HG02852 (cell line): ENCODE measurements at regions not wholly inside any gene's neighbourhood (a gene's known extent, or its start where the extent isn't known, plus 50 kb on each side); places are given as distances from the start of the nearest gene placed in this dataset.
A peak's percentile ranks its signal among the peaks of the same experiment; 100 is the strongest.
"Not testable (repeated sequence)": the region's sequence is repeated elsewhere in the genome, so short reads cannot be mapped to it uniquely, and the experiment has no call there.

Experiments used
- ATAC-seq: cut with Tn5 transposase; IDR thresholded peaks from one replicate; pipeline ENCODE4 v1.9.1; 2021; ENCODE audit warnings: mild to moderate bottlenecking, moderate library complexity; ENCODE audit not compliant: unreplicated experiment

DNA sequence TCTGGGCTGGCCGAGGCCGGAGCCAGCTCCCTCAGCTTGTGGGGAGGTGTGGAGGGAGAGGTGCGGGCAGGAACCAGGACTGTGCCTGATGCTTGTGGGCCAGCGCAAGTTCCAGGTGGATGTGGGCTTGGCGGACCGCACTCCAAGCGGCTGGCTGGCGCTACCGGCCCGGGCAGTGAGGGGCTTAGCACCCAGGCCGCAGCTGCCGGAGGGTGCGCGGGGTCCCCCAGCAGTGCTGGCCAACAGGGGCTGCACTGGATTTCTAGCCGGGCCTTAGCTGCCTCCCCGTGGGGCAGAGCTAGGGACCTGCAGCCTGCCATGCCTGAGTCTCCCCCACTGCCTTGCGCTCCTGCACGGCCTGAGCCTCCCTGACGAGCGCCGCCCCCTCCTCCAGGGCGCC, 242.8 kb downstream of the CCSER2 start:
- ATAC-seq: no peak

DNA sequence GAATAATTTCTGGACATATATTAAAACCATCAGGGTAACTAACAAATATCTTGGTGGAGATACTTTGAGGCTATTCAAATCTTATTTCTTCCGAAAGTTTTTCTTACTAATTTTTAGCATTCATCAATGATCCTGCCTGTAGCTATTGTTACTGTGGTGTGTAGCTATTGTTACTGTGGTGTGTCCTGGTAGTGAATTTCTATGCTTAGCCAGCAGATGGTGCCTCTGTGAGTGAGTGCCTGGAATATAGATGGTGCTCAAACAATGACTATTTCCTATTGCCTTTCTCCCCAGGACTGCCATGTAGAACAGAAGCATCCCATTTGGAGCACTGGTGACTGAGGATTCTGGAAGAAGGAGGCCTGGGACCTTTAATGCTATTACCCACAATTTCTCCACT, 245.7 kb downstream of the CCSER2 start:
- no peak for ATAC-seq

DNA sequence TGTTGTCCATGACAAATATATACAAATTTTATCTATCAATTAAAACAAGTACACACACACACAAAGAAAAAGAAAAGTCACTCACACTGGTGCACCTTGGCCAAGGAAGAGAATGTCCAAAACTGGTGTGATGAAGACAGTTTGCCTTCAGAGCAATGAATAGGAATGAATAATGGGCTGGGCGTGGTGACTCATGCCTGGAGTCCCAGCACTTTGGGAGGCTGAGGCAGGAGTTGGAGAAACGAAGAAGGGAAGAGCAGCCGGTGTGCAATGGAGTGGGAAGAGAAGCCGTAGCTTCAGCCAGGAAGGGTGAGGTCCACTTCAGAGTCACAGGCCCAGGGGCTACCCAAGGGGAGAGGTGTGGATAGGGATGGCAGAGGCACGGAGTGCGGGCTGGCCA, 253.6 kb downstream of the CCSER2 start:
- ATAC-seq: no peak

DNA sequence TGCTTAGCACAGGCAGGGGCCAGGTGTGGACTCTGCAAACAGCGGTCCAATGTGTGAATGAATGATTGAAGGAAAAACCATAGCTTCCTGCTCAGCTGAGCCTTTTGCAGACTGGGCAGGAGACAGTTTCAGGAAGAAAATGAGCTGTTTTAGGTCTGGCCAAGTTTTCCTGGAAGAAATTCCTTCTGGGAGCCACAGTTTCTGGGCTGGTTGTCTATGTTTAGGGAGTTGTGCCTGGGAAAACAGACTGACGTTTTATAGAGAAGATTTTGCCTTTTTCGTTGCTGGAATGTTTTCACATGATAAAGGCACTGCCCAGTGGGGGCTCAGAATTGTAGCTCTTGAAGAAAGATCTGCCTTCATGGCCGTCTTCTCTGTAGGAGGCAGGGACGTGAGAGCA, 255.1 kb downstream of the CCSER2 start:
- no peak for ATAC-seq

DNA sequence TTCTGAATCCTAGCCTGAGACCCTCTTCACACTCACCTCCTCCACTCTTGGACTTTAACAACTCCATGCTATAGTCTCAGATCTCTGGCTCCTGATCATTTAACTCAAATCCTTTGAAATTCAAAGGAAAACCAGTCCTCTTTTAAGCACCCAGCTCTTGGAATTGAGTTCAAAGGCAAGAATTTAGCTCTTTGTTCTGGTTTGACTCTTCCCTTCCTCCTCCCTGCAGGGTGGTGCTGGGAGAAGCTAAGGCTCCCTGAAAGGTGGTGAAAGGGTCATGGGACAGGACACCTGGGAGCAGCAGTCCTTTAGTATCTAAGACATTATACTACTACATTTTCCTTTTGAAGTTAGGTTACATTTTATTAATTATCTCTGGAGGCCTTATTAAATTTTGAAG, 259.4 kb downstream of the CCSER2 start:
- ATAC-seq: no peak

DNA sequence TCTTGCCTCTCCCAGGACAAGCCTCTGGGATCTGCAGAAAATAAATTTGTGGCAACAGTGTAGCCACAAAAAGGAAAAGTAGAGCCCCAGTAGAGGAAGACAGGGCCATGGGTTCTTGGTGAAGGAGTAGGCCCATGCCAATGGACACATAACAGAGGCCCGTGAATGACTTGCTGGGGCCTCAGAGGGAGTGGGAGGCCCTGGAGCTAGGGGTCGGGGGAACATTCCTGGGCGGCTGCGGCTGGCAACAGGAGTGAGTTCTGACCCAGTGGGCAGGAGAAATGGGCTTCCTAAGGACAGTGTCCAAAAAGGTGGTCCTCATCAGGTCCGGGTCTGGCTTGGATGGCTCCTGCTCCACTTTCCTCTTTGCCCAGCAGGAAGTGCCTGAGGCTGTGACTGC, 260.0 kb downstream of the CCSER2 start:
- ATAC-seq: no peak

DNA sequence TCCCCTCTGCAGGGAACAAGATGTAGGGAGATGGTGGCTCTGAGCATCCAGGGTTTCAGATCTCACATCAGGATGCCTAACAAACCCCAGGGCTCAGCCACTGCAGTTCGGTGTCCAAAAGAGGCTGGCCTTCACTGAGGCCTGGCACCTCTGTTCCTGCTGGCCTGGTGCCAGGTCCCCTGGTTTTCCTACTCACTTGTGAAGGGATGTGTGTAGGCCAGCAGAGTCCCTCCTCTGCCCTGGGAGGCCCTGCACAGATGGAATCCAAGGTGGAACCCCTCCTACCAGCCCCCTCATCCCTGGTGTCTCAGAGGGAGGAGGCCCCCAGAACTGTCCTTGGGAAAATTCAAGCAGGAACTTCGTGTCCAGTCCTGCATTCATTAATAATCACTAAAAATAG, 260.6 kb downstream of the CCSER2 start:
- ATAC-seq: no peak

DNA sequence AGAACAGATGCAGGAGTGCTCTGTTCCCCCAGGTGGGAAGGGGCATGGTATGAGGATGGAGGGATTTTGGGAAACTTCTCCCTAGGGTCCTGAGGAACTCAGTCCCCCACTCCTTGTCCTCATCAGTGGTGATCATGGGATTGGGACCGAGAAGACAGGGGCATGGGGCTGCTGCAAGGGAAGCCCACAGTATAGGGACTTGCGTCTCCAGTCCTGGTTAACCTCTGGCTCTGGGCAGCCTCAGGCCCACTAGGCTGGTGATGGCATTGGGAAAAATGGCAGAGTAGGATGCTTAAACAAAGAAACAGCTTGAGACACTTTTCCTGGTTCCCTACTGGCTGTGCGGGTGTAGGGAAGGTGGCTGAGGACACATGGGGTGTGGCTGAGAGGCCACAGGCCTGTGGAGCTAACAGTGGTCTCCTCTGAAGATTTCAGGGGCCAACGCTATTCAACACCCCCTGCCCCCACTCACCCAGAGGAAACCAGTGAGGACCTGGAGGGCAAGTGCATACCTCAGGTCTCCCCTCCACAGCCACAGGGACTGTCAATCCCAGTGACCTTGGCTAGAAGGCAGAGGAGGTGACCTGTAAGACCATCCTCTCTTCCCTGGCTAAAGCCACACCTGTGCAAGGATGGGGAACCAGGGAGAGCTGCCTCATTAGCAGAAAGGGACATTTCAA, 261.3 kb downstream of the CCSER2 start:
- ATAC-seq: no peak

DNA sequence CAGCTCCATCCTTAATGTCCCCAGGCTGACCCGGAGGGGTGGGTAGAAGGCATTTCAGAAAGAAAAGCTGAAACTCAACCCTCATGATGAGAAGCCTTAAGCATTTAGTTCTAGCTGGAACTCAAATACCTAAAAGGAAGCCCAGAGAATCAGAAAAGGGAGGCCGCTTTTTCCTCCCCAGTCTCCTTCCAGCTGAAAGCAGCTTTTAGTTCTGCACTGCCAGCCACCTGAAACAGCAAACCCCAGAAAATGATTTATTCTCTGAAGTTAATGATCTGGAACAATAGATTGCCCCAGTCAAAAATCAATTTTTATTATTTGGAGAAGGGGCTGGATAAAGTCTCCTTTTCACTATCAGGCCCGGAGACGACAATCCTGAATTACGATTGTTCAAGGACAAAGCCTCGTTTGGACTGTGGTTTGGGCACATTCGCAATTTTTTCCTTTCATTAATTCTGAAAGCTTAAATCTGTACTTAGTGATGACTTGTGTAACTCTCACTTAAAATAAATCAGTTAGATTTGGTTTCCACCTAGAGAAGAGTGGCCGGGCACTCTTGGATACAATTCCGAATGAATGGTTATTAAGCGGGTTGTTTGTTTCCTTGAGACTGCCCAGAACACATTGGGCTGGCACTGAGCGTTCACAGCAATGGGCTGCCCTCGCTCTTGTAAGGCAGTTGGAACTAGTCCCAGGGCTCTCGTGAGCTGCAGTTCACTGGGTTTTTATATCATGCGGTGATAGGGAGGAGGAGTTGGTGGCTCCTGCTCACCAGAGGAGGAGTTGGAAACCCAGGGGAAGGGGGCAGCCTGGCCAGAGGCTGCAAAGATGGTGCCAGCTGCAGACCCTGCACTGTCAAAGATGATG, 262.2 kb downstream of the CCSER2 start:
- ATAC-seq: no peak

DNA sequence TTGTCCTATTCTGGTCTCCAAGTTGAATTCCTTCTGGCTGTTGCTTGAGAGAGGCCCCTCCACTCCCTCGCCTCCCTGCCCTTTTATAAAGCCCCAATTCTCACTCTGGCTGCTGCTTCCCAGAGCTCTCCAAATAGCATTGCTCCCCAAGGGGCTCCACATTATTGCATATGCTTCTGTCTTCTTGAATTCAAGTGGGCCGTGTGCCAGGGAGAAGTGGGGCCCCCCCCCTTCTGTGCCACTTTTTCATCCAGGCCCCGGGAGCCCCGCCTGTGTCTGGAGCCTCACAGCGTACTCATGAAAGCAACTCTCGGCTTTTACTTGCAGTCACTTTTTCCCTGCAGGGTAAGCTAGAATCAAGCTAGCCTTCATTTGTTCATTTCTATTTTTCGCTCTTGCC, 265.1 kb downstream of the CCSER2 start:
- no peak for ATAC-seq

DNA sequence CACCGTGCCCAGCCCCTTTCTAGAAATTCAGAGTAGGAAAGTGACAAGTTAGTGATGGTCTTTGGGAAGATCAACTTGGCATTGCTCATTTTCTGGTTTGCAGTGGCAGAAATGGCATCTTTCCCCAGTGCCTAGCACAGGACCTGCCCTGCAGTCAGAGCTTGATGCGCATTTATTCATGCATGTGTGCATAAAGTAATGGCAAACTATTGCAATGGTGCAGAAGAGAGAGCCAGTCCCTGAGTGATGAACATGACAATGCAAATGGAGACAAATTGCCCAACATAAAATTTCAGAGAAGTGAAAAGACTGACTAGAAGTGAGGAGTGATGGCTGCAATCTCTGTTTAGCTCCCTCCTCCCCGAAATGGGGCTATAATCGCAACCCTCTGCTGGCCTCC, 268.2 kb downstream of the CCSER2 start:
- no peak for ATAC-seq

DNA sequence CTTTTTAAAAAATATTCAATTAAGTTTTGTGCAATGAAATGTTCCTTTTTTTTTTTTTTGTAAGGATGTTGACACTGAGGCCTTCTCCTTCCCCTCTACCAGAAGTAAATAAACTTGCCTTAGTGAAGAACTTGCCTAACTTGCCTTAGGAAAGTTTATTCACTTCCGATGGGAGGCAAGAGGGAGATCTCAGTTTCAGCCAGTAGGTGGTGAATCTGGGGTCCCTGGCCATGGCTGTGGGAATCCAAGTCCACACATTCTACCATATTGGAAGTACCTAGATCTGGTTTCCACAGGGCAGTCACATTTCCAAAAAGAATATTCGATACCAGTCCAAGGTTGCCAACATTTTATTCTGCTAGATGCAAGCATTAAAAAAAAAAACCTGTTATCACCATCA, 270.9 kb downstream of the CCSER2 start:
- no peak for ATAC-seq

DNA sequence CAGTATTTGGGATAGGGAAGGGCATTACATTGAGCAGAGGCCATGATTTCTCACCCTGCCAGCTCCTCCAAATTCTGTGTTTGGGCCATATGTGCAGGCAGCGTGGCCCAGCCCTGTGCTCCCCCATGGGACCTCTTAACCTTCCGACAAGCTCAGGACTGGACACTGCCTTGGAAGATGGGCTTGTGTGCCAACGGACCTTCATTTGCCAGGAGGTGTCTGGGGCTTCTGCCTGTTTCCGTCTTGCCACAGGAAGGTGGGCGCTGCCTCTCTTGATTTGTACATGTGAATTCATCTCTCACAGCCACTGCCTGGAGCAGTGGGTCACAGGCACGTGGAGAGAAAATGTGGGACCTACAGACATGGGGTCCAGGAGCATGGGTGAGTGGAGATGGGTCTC, 272.6 kb downstream of the CCSER2 start:
- no peak for ATAC-seq

DNA sequence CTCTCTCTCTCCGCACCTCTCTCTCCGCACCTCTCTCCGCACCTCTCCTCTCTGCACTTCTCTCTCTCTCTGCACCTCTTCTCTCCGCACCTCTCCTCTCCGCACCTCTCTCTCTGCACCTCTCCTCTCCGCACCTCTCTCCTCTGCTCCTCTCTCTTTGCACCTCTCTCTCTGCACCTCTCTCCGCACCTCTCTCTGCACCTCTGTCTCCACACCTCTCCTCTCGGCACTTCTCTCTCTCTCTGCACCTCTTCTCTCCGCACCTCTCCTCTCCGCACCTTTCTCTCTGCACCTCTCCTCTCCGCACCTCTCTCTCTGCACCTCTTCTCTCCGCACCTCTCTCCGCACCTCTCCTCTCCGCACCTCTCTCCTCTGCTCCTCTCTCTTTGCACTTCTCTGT, 274.2 kb downstream of the CCSER2 start:
- not testable (repeated sequence) for ATAC-seq

DNA sequence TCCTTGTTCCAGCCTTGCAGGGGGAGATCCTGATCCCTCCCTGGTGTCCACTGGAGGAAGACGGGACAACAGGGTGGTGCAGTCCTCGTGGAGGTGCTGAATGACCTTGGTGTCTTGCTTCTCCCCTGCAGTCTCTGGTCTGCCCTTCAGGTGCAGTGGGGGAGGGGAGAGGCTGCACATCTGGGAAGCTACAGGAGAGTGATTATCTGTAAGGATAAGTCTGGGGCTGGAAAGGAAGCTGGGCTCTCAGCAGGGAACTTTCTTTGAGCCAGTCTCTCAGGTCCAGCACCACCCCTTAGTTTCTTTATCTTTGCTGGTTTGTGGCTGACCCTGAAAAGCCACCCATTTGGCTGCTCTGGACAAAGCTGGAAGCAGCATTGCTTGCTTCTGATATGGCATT, 275.6 kb downstream of the CCSER2 start:
- ATAC-seq: no peak

DNA sequence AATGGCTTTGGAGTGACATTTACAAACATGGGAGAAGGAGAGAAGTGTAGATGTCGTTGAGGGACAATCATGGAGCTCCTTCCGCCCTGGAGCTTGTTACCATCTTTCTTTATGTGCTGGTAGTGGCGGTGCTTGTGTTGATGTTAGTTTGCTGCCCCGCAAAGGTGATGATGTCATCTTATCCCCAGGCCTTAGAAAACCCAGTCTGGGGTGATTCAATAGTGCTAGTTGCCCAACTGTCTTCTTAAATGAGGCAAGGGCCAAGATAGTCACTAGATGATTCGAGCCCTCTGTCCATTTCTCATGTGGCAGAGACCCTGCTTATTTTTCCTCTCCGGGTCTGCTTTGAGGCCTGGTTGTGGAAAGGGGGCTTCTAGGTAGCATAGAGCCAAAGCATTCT, 277.4 kb downstream of the CCSER2 start:
- ATAC-seq: no peak

DNA sequence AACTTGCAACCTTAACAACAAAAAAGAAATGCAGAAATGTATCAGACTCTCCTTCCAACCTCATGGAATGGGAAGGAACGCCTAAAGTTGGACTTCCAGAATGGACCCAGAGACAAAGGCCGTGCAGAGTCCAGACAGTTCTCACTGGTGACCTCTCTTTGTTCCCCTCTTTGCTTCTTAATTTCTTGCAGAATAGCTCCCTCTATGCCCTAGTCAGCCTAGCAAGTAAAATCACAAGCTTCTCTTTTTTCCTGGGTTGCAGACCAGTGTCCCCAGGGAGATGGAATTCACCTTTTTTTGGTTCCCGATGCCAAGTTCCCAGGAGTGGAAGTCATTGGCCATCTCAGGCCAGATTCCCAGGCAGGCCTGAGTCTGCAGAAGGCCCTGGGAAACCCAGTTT, 278.0 kb downstream of the CCSER2 start:
- ATAC-seq: no peak

DNA sequence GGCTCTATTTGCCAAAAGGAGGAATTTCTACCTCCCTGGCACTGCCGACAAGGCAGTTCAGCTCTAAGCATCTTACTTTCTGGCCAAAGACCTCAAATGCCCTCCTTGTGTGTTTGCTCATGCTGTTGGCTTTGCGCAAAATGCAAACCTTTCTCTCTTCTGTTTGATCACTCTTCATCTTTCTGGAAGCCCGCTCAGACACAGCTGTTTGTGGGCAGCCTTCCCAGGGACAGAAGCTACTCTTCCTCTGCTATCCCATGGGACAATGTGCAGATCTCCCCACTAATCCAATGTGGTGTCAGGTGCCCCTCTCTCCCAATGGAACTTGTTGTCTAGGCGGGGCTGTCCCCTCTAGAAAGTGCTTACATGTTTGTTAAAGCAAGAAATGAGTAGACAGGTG, 278.7 kb downstream of the CCSER2 start:
- ATAC-seq: no peak

DNA sequence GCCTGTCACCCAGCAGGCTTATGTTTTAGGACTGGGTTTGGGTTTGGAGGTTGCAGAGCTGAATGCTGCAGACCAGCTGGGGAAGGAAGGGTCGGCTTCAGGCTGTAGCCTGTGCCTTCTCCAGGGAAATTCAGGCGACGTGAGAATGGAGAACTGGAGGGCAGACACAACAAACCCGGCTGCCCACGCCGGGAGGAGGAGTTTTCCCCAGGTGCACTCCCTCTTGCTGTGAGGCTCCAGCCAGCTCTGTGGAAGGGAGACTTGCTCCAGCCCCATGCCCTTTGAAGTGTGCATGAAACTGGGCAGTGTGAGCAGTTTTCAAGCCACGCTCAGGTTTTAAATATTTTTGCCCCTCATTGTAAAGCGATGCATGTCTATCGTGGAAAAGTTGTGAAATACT, 279.1 kb downstream of the CCSER2 start:
- ATAC-seq: no peak

DNA sequence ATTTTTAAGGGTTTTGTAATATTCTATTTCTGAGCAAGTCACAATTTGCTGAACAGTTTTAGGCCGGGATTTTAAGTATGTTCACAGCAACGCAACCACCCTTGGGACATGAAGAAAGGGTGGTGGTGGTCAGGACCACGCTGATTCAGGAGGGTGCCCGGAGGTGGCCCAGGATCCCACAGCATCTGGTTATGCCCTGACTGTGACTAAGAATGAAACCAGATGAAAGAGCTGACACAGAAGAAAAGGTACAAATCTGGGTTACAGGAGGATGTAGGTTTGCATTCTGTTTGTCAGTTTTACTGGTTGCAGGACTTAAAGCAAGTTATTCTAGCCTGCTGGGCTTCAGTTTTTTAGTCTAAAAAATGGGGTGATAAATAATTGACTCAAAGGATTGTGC, 279.7 kb downstream of the CCSER2 start:
- peak; percentile 63 for ATAC-seq

DNA sequence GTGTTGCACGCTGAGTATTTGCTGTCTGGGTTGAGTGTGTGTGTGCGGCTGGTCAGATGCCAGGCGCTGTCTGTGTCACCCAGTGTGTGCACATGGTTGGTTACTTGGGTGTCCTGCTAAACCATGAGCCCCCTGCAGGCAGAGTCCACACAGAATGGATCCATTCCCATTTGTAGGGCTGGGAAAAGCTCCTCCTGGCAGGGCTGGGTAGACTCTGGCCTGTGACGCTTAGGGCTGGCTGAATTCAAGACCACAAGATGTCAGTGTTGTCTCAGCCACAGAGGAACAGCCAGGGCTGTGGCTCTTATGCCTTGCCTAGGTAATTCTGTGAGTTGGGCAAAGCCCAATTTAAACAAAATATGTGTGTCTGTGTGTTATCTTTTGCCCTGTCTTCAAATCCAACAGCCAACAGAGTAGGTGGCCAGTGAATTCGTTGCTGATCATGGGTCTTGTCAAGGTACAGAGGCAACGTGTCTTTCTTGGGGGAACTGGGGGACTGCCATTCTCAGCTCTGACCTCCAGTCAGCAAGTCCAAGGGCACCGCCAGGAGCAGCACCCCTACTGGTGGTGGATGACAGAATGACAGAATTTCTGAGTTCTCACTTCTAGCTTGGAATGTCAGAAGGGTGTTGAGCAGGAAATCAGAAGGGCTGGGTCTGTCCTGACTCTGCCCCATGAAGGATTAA, 285.1 kb downstream of the CCSER2 start:
- ATAC-seq: no peak
